ENCODE measurements at regions not wholly inside any gene's neighbourhood (a gene's known extent, or its start where the extent isn't known, plus 50 kb on each side); places are given as distances from the start of the nearest gene placed in this dataset.

DNA sequence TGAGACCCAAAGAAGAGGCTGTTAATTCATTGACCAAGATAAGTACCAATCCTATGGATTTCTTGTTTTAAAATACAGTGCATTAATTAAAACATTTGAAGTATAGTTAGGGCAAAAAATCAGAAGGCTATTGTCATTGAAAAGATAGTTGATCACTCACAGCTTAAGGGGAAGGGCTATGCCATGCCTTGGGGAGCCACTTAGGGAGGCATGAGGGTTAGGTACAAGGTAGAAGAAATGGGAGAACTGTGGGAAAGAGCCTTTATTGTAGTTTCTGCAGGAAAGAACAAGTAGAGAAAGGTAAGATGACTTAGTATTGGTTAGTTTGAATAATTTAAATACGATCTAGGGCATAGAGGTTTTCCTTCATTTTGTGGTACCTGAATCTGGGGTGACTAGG is 1285.5 kb upstream of the TMEFF2 start:
- Histone ChIP-seq H3K9me2 (no peaks in the 10 kb centered on the region), H3K4me1 (ENCODE audit: control insufficient read depth in 1 of 2, insufficient read depth in 2 of 2, low read depth in 1 of 2, low read length in 1 of 2) (no peaks in the 10 kb centered on the region), H3K27ac (ENCODE audit: low read depth in 2 of 2, low read length in 1 of 2) (no peak overlapping the region), H3K36me3 (replicated peaks in 1 of 2; ENCODE audit: control insufficient read depth in 1 of 2, insufficient read depth in 2 of 2, low read length in 1 of 2) (no peaks in the 10 kb centered on the region), H2AFZ (ENCODE audit: low read depth) (no peak overlapping the region), H3K27me3 (ENCODE audit: insufficient read depth) (no peaks in the 10 kb centered on the region), H3K79me2 (ENCODE audit: insufficient read depth) (no peaks in the 10 kb centered on the region), H4K20me1 (ENCODE audit: insufficient read depth) (no peaks in the 10 kb centered on the region), H3K4me2 (no peak overlapping the region), H3K9ac (no peak overlapping the region), H3K4me3 (ENCODE audit: low read depth in 2 of 2, low read length in 1 of 2) (no peak overlapping the region), H3F3A (replicated peaks; ENCODE audit: insufficient read depth) (no peaks in the 10 kb centered on the region), H3K9me3 (no peaks in the 10 kb centered on the region)
- no peak for DNase-seq
- TF ChIP-seq REST (IDR thresholded peaks at IDR 0.05; ENCODE audit: low read depth, low read length) (no peak), GABPA (IDR thresholded peaks at IDR 0.05; ENCODE audit: low read depth) (no peak), TCF12 (IDR thresholded peaks at IDR 0.05) (no peak), MEF2A (IDR thresholded peaks at IDR 0.05; ENCODE audit: borderline replicate concordance, low read depth) (no peak)
- CTCF ChIA-PET, result no interaction called here
- 7% methylated on average over 1 of the region's 1 CpG for WGBS (ENCODE audit: low lambda C conversion rate)
- POLR2A ChIA-PET, result no interaction called here

DNA sequence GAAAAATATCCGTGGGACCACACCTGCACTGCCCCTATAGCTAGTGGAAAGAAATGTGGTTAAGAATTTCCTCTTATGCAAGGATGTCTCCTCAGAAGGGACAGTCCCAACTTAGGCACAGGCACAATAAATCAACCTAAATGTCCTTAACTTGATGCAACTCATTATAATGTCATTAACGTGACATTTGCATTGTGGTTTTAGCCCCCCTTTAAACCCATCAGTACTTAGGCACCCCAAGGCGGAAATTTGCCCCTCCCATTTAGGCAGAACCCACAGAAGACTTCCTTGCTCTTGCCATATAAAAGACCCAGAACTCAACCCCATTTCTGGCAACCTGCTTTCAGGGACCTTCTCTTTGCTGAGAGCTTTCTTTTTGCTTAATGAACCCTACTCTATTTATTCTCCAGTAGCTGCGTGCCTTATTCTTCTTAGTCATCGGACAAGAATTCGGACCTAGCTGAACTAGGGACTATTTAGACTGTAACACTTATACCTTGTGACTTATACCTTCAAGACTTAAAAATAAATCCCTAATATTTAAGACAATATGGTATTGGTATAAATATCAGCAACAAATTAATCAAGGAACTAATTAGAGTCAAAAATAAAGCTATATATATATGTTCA is 1281.6 kb upstream of the TMEFF2 start:
- H3K36me3 ChIP-seq (replicated peaks in 1 of 2; ENCODE audit: control insufficient read depth in 1 of 2, insufficient read depth in 2 of 2, low read length in 1 of 2), result no peaks in the 10 kb centered on the region
- no peak for DNase-seq
- H3K4me1 ChIP-seq (ENCODE audit: control insufficient read depth in 1 of 2, insufficient read depth in 2 of 2, low read depth in 1 of 2, low read length in 1 of 2), result no peaks in the 10 kb centered on the region
- no peaks in the 10 kb centered on the region for H3K27me3 ChIP-seq (ENCODE audit: insufficient read depth)
- ChIA-PET POLR2A (no interaction called here), CTCF (no interaction called here)
- H3K4me2 ChIP-seq, result no peak overlapping the region
- no peaks in the 10 kb centered on the region for H4K20me1 ChIP-seq (ENCODE audit: insufficient read depth)
- H3K79me2 ChIP-seq (ENCODE audit: insufficient read depth), result no peaks in the 10 kb centered on the region
- H3K27ac ChIP-seq (ENCODE audit: low read depth in 2 of 2, low read length in 1 of 2), result no peak overlapping the region
- H3K9ac ChIP-seq, result no peak overlapping the region
- H3K9me2 ChIP-seq, result no peaks in the 10 kb centered on the region
- WGBS (ENCODE audit: low lambda C conversion rate), result 38% methylated on average over 6 of the region's 6 CpGs
- H2AFZ ChIP-seq (ENCODE audit: low read depth), result no peak overlapping the region
- H3K4me3 ChIP-seq (ENCODE audit: low read depth in 2 of 2, low read length in 1 of 2), result no peak overlapping the region
- no peaks in the 10 kb centered on the region for H3F3A ChIP-seq (replicated peaks; ENCODE audit: insufficient read depth)
- H3K9me3 ChIP-seq, result no peaks in the 10 kb centered on the region
- TF ChIP-seq, protein P1, sequence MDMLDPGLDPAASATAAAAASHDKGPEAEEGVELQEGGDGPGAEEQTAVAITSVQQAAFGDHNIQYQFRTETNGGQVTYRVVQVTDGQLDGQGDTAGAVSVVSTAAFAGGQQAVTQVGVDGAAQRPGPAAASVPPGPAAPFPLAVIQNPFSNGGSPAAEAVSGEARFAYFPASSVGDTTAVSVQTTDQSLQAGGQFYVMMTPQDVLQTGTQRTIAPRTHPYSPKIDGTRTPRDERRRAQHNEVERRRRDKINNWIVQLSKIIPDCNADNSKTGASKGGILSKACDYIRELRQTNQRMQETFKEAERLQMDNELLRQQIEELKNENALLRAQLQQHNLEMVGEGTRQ (IDR thresholded peaks at IDR 0.05; ENCODE audit: borderline replicate concordance, low read depth, low read length), result no peak
- TF ChIP-seq REST (IDR thresholded peaks at IDR 0.05; ENCODE audit: low read depth, low read length), result no peak
- no peak for TF ChIP-seq CTCF (IDR thresholded peaks at IDR 0.05)
- TF ChIP-seq YY1 (IDR thresholded peaks at IDR 0.05; ENCODE audit: low read depth), result no peak
- TF ChIP-seq RXRA (IDR thresholded peaks at IDR 0.05; ENCODE audit: borderline replicate concordance, low read depth), result no peak
- TF ChIP-seq MEF2A (IDR thresholded peaks at IDR 0.05; ENCODE audit: borderline replicate concordance, low read depth), result no peak
- TF ChIP-seq RFX5 (IDR thresholded peaks at IDR 0.05; ENCODE audit: low read length), result no peak
- no peak for TF ChIP-seq EZH2phosphoT487 (IDR thresholded peaks at IDR 0.05; ENCODE audit: borderline replicate concordance, low read depth)
- TF ChIP-seq SIN3A (IDR thresholded peaks at IDR 0.05; ENCODE audit: borderline replicate concordance, low read depth, low read length), result no peak
- no peak for TF ChIP-seq GABPA (IDR thresholded peaks at IDR 0.05; ENCODE audit: low read depth)
- TF ChIP-seq, protein P2, sequence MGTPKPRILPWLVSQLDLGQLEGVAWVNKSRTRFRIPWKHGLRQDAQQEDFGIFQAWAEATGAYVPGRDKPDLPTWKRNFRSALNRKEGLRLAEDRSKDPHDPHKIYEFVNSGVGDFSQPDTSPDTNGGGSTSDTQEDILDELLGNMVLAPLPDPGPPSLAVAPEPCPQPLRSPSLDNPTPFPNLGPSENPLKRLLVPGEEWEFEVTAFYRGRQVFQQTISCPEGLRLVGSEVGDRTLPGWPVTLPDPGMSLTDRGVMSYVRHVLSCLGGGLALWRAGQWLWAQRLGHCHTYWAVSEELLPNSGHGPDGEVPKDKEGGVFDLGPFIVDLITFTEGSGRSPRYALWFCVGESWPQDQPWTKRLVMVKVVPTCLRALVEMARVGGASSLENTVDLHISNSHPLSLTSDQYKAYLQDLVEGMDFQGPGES (IDR thresholded peaks at IDR 0.05; ENCODE audit: low read depth, low read length), result no peak
- TF ChIP-seq SMC3 (IDR thresholded peaks at IDR 0.05; ENCODE audit: low read depth, low read length), result no peak
- TF ChIP-seq, protein P3, sequence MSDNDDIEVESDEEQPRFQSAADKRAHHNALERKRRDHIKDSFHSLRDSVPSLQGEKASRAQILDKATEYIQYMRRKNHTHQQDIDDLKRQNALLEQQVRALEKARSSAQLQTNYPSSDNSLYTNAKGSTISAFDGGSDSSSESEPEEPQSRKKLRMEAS (IDR thresholded peaks at IDR 0.05; ENCODE audit: low read depth), result no peak
